SK-N-SH treated with all-trans-retinoic acid at 6 μM for 48 hours (cell line): ENCODE measurements at regions not wholly inside any gene's neighbourhood (a gene's known extent, or its start where the extent isn't known, plus 50 kb on each side); places are given as distances from the start of the nearest gene placed in this dataset.

ENCODE experiments used
- ATAC-seq: fragments of 200-7000 bp; cut with Tn5 transposase; 3 replicates; pipeline ENCODE4 v1.9.1; 2020; ENCODE audit warnings: mild to moderate bottlenecking, moderate library complexity
- ARNTL ChIP-seq: fragments of 450-650 bp; formaldehyde crosslinking; IDR thresholded peaks from 2 replicates; pipeline ENCODE4 v1.5.0; 2020; ENCODE audit warnings: low read depth, mild to moderate bottlenecking, moderate library complexity, borderline replicate concordance
- CSDC2 ChIP-seq: fragments of 250-450 bp; sonication (Bioruptor Pico); IDR thresholded peaks from 2 replicates; pipeline ENCODE4 v1.5.0; 2020; ENCODE audit warnings: mild to moderate bottlenecking, moderate library complexity
- ESRRG ChIP-seq: fragments of 250-450 bp; sonication (Bioruptor Pico); IDR thresholded peaks from 2 replicates; pipeline ENCODE4 v1.6.1; 2021; ENCODE audit warnings: mild to moderate bottlenecking
- GLIS3 ChIP-seq: fragments of 250-450 bp; sonication (Bioruptor Pico); IDR thresholded peaks from 2 replicates; pipeline ENCODE4 v1.5.0; 2020; ENCODE audit warnings: mild to moderate bottlenecking, moderate library complexity
- ISL1 ChIP-seq: fragments of 250-450 bp; sonication (Bioruptor Pico); IDR thresholded peaks from 2 replicates; pipeline ENCODE4 v2.1.2; 2022; ENCODE audit warnings: mild to moderate bottlenecking, moderate library complexity
- OSR1 ChIP-seq: fragments of 250-450 bp; sonication (Bioruptor Pico); IDR thresholded peaks from 2 replicates; pipeline ENCODE4 v1.8.0; 2022; ENCODE audit warnings: moderate library complexity, mild to moderate bottlenecking, inconsistent platforms
- PPARA ChIP-seq: fragments of 250-450 bp; sonication (Bioruptor Pico); IDR thresholded peaks from 2 replicates; pipeline ENCODE4 v1.5.0; 2020; ENCODE audit warnings: mild to moderate bottlenecking, borderline replicate concordance
- RARB ChIP-seq: fragments of 250-450 bp; sonication (Bioruptor Pico); IDR thresholded peaks from 2 replicates; pipeline ENCODE4 v1.8.0; 2021; ENCODE audit warnings: mild to moderate bottlenecking, moderate library complexity
- SNAI2 ChIP-seq: fragments of 250-450 bp; sonication (Bioruptor Pico); IDR thresholded peaks from 2 replicates; pipeline ENCODE4 v1.5.0; 2020; ENCODE audit warnings: mild to moderate bottlenecking, moderate library complexity
- TCF4 ChIP-seq: fragments of 250-450 bp; sonication (Bioruptor Pico); IDR thresholded peaks from 2 replicates; pipeline ENCODE4 v1.8.0; 2021; ENCODE audit warnings: mild to moderate bottlenecking, moderate library complexity, borderline replicate concordance
- ZC3H10 ChIP-seq: fragments of 250-450 bp; sonication (Bioruptor Pico); IDR thresholded peaks from 2 replicates; pipeline ENCODE4 v1.5.1; 2021; ENCODE audit warnings: mild to moderate bottlenecking, moderate library complexity
- ZFP30 ChIP-seq: fragments of 450-650 bp; formaldehyde crosslinking; IDR thresholded peaks from 2 replicates; pipeline ENCODE4 v1.5.0; 2022; ENCODE audit warnings: mild to moderate bottlenecking, moderate library complexity
- ZNF70 ChIP-seq: fragments of 450-650 bp; formaldehyde crosslinking; IDR thresholded peaks from 2 replicates; pipeline ENCODE4 v1.5.0; 2020; ENCODE audit warnings: mild to moderate bottlenecking, moderate library complexity
- ZNF8 ChIP-seq: fragments of 450-650 bp; formaldehyde crosslinking; IDR thresholded peaks from 2 replicates; pipeline ENCODE4 v1.5.0; 2020; ENCODE audit warnings: mild to moderate bottlenecking, moderate library complexity
- TF ChIP-seq, protein P1 (sequence below): fragments of 250-450 bp; sonication (Bioruptor Pico); IDR thresholded peaks from 2 replicates; pipeline ENCODE4 v1.8.0; 2020; ENCODE audit warnings: mild to moderate bottlenecking, moderate library complexity, borderline replicate concordance
- TF ChIP-seq, protein P2 (sequence below): fragments of 250-450 bp; sonication (Bioruptor Pico); IDR thresholded peaks from 2 replicates; pipeline ENCODE4 v1.5.0; 2020; ENCODE audit warnings: mild to moderate bottlenecking, moderate library complexity
- TF ChIP-seq, protein P3 (sequence below): fragments of 250-450 bp; sonication (Bioruptor Pico); IDR thresholded peaks from 2 replicates; pipeline ENCODE4 v1.8.0; 2021; ENCODE audit warnings: low read depth, mild to moderate bottlenecking, moderate library complexity, borderline replicate concordance
- TF ChIP-seq, protein P4 (sequence below): fragments of 250-450 bp; sonication (Bioruptor Pico); IDR thresholded peaks from 2 replicates; pipeline ENCODE4 v1.5.1; 2020; ENCODE audit warnings: low read depth, mild to moderate bottlenecking, moderate library complexity
- TF ChIP-seq, protein P5 (sequence below): fragments of 250-450 bp; sonication (Bioruptor Pico); IDR thresholded peaks from 2 replicates; pipeline ENCODE4 v1.5.1; 2021; ENCODE audit warnings: mild to moderate bottlenecking, moderate library complexity

DNA sequence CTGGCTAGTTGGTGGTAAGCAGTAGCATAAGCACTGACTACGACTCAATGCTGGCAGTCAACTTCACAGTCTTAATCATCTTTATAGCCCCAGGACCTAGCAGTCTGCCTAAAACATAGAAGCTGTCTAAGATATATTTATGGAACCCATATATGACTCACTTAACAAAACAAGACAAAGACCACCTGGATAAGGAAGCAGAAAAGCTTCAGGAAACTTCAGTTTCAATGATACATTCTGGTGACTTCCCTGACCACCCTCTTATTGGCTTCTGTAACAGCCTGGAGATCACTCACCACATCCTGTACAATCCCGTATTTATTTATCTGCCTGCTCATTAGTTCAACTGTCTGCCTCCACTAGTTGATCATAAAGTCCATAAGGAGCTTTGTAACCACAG is 95.5 kb downstream of the PMP22 start:
- no peak for ATAC-seq

DNA sequence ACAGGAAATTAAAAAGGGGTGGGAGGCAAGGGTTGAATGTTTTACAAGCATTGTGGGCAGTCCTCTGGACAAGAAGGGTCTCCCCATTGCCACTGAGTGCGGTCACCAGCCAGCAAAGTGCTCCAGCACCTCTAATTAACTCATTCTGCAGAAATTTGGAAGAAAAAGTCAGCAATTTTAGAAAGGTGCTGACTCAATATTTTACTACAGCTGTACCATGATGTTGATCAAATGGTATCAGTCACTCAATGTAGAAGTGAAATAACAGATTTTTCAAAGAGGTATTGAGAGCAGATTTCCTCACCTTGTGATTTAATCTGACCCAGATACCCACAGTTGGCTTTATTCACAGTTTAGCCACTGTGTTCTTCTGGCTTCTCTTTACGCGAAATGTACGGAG is 96.7 kb downstream of the PMP22 start:
- no peak for TF ChIP-seq PPARA
- TF ChIP-seq, protein P1, sequence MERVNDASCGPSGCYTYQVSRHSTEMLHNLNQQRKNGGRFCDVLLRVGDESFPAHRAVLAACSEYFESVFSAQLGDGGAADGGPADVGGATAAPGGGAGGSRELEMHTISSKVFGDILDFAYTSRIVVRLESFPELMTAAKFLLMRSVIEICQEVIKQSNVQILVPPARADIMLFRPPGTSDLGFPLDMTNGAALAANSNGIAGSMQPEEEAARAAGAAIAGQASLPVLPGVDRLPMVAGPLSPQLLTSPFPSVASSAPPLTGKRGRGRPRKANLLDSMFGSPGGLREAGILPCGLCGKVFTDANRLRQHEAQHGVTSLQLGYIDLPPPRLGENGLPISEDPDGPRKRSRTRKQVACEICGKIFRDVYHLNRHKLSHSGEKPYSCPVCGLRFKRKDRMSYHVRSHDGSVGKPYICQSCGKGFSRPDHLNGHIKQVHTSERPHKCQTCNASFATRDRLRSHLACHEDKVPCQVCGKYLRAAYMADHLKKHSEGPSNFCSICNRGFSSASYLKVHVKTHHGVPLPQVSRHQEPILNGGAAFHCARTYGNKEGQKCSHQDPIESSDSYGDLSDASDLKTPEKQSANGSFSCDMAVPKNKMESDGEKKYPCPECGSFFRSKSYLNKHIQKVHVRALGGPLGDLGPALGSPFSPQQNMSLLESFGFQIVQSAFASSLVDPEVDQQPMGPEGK = no peak
- no peak for TF ChIP-seq ZNF70 (CRISPR knock-in tag)
- TF ChIP-seq GLIS3 (CRISPR knock-in tag) = no peak
- TF ChIP-seq TCF4 (CRISPR knock-in tag) = no peak
- TF ChIP-seq SNAI2 (CRISPR knock-in tag) = no peak
- no peak for TF ChIP-seq ZNF8 (CRISPR knock-in tag)
- TF ChIP-seq RARB (CRISPR knock-in tag) = no peak
- no peak for ATAC-seq

More for the DNA sequence above, 95.5 kb downstream of the PMP22 start:
- TF ChIP-seq ZNF8 (CRISPR knock-in tag) (no peak), ISL1 (CRISPR knock-in tag) (no peak), ESRRG (CRISPR knock-in tag) (no peak), GLIS3 (CRISPR knock-in tag) (no peak)
- TF ChIP-seq, protein P1 = no peak
- TF ChIP-seq, protein P2, sequence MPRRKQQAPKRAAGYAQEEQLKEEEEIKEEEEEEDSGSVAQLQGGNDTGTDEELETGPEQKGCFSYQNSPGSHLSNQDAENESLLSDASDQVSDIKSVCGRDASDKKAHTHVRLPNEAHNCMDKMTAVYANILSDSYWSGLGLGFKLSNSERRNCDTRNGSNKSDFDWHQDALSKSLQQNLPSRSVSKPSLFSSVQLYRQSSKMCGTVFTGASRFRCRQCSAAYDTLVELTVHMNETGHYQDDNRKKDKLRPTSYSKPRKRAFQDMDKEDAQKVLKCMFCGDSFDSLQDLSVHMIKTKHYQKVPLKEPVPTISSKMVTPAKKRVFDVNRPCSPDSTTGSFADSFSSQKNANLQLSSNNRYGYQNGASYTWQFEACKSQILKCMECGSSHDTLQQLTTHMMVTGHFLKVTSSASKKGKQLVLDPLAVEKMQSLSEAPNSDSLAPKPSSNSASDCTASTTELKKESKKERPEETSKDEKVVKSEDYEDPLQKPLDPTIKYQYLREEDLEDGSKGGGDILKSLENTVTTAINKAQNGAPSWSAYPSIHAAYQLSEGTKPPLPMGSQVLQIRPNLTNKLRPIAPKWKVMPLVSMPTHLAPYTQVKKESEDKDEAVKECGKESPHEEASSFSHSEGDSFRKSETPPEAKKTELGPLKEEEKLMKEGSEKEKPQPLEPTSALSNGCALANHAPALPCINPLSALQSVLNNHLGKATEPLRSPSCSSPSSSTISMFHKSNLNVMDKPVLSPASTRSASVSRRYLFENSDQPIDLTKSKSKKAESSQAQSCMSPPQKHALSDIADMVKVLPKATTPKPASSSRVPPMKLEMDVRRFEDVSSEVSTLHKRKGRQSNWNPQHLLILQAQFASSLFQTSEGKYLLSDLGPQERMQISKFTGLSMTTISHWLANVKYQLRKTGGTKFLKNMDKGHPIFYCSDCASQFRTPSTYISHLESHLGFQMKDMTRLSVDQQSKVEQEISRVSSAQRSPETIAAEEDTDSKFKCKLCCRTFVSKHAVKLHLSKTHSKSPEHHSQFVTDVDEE (CRISPR knock-in tag) = no peak

DNA sequence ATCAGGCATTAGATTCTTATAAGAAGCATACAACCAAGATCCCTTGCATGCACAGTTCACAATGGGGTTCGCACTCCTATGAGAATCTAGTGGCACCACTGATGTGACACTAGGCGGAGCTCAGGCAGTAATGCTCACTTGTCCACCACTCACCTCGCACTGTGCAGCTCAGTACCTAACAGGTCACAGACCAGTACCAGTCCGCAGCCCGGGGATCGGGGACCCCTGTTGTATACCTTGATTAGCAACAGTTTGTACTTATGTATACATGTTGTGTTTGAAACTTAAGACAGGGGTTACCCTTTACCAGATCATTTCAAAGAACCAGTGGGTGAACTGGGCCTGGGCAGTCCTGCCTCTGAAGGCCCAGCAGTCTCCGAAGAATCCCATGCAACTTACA is 103.7 kb downstream of the PMP22 start:
- ATAC-seq = no peak
- TF ChIP-seq, protein P3, sequence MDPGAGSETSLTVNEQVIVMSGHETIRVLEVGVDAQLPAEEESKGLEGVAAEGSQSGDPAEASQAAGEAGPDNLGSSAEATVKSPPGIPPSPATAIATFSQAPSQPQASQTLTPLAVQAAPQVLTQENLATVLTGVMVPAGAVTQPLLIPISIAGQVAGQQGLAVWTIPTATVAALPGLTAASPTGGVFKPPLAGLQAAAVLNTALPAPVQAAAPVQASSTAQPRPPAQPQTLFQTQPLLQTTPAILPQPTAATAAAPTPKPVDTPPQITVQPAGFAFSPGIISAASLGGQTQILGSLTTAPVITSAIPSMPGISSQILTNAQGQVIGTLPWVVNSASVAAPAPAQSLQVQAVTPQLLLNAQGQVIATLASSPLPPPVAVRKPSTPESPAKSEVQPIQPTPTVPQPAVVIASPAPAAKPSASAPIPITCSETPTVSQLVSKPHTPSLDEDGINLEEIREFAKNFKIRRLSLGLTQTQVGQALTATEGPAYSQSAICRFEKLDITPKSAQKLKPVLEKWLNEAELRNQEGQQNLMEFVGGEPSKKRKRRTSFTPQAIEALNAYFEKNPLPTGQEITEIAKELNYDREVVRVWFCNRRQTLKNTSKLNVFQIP (CRISPR knock-in tag) = no peak
- TF ChIP-seq ZFP30 (CRISPR knock-in tag) = no peak
- TF ChIP-seq CSDC2 = no peak
- TF ChIP-seq ZC3H10 (CRISPR knock-in tag) = no peak
- TF ChIP-seq, protein P4, sequence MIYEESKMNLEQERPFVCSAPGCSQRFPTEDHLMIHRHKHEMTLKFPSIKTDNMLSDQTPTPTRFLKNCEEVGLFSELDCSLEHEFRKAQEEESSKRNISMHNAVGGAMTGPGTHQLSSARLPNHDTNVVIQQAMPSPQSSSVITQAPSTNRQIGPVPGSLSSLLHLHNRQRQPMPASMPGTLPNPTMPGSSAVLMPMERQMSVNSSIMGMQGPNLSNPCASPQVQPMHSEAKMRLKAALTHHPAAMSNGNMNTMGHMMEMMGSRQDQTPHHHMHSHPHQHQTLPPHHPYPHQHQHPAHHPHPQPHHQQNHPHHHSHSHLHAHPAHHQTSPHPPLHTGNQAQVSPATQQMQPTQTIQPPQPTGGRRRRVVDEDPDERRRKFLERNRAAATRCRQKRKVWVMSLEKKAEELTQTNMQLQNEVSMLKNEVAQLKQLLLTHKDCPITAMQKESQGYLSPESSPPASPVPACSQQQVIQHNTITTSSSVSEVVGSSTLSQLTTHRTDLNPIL (CRISPR knock-in tag) = no peak
- TF ChIP-seq OSR1 = no peak
- no peak for TF ChIP-seq ARNTL (CRISPR knock-in tag)
- TF ChIP-seq ZNF70 (CRISPR knock-in tag) = no peak
- TF ChIP-seq, protein P1 = no peak
- TF ChIP-seq TCF4 (CRISPR knock-in tag) = no peak
- TF ChIP-seq, protein P5, sequence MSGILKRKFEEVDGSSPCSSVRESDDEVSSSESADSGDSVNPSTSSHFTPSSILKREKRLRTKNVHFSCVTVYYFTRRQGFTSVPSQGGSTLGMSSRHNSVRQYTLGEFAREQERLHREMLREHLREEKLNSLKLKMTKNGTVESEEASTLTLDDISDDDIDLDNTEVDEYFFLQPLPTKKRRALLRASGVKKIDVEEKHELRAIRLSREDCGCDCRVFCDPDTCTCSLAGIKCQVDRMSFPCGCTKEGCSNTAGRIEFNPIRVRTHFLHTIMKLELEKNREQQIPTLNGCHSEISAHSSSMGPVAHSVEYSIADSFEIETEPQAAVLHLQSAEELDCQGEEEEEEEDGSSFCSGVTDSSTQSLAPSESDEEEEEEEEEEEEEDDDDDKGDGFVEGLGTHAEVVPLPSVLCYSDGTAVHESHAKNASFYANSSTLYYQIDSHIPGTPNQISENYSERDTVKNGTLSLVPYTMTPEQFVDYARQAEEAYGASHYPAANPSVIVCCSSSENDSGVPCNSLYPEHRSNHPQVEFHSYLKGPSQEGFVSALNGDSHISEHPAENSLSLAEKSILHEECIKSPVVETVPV = no peak
